ENCODE measurements at regions not wholly inside any gene's neighbourhood (a gene's known extent, or its start where the extent isn't known, plus 50 kb on each side); places are given as distances from the start of the nearest gene placed in this dataset.

DNA sequence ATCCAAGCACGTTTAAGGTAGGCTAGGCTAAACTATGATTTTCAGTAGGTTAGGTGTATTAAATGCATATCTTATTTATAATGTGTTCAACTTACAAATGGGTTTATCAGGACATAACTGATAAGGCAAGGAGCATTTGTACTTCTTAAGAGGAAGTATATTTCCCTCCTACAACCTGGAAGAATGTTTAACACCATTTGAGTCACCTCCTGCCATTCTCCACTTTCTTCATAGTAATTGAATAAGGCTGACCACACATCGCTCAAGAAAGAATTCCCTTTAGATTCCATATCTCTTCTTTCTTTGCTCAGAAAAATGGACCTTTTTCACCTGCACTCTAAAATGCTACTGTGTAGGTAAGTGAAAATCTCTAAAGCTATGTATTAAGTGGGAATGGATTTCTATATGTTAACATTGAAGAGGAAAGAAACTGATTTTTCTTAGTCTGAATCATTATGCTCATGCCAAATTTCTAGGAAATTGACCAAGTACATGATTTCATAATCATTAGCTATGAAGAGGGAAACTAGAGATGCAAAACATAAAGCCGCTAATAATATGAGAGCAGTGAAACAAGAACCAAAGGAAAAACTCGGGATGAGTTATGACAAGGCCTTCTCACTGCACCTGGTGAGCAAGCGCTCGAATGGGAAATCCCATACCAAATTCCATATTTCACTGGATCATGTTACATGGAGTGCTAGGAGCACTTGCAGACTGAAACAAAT, 210.4 kb downstream of the ALDH8A1 start:
- peak; percentile 51 for DNase-seq (ENCODE audit: low spot score)
- TF ChIP-seq, protein P1, sequence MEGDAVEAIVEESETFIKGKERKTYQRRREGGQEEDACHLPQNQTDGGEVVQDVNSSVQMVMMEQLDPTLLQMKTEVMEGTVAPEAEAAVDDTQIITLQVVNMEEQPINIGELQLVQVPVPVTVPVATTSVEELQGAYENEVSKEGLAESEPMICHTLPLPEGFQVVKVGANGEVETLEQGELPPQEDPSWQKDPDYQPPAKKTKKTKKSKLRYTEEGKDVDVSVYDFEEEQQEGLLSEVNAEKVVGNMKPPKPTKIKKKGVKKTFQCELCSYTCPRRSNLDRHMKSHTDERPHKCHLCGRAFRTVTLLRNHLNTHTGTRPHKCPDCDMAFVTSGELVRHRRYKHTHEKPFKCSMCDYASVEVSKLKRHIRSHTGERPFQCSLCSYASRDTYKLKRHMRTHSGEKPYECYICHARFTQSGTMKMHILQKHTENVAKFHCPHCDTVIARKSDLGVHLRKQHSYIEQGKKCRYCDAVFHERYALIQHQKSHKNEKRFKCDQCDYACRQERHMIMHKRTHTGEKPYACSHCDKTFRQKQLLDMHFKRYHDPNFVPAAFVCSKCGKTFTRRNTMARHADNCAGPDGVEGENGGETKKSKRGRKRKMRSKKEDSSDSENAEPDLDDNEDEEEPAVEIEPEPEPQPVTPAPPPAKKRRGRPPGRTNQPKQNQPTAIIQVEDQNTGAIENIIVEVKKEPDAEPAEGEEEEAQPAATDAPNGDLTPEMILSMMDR (conservative IDR thresholded peaks at IDR 0.05; ENCODE audit: low read depth) = no peak
- POLR2A ChIA-PET (ENCODE audit: low non-redundant PET) = no interaction called here
- CTCF ChIA-PET = no interaction called here
- no peak overlapping the region for H3K27ac ChIP-seq

DNA sequence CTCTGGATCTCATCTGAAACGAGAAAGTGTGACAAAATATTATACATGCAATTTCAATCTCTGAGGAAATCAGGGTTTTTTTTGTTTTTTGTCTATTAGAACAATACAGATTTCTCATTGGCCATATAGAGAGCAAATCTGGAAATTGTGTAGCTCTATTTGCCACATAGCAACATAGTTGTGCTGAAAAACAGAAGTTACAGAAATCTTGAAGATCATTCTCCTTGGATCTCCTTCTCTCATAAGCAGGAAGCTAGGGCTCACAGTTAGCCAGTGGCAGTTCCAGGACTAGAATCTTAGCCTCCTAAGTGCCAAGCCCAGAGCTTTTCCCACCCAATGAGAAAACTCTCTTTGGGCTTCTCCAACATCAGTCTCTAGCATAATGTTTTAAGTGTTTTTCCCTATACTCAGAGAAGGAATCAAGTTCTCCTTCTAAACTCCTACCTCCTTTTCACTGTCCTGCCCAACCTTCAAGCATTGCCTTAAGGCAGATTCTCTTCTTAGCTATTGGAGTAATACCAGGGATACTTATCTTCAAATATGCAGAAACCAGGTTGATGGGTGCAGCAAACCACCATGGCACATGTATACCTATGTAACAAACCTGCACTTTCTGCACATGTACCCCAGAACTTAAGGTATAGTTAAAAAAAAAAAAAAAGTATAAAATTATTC, 211.6 kb downstream of the ALDH8A1 start:
- no peak overlapping the region for H3K27ac ChIP-seq
- TF ChIP-seq, protein P1 (conservative IDR thresholded peaks at IDR 0.05; ENCODE audit: low read depth) = no peak
- no peak for DNase-seq (ENCODE audit: low spot score)
- ChIA-PET POLR2A (ENCODE audit: low non-redundant PET) (no interaction called here), CTCF (no interaction called here)

DNA sequence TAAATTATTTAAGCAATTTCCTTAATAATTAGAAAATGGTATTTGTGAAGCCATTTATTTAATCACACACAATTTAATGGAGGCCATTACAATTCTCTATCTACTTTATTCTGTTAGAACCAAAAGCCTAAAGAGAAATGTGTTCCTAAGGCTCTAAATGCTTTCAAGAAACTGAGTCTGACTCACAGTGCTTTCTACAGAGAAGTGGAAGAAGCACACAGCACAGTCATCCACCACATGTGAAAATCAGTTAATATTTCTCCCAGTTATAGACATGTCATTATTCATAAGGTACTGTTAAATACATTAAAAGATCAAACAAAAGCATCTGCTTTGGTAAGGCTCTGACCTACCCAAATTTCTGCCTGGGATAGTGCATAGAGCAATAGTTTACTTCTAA, 214.4 kb downstream of the ALDH8A1 start:
- CTCF ChIA-PET = no interaction called here
- H3K27ac ChIP-seq = no peak overlapping the region
- no peak for DNase-seq (ENCODE audit: low spot score)
- POLR2A ChIA-PET (ENCODE audit: low non-redundant PET) = no interaction called here
- TF ChIP-seq, protein P1 (conservative IDR thresholded peaks at IDR 0.05; ENCODE audit: low read depth) = no peak

DNA sequence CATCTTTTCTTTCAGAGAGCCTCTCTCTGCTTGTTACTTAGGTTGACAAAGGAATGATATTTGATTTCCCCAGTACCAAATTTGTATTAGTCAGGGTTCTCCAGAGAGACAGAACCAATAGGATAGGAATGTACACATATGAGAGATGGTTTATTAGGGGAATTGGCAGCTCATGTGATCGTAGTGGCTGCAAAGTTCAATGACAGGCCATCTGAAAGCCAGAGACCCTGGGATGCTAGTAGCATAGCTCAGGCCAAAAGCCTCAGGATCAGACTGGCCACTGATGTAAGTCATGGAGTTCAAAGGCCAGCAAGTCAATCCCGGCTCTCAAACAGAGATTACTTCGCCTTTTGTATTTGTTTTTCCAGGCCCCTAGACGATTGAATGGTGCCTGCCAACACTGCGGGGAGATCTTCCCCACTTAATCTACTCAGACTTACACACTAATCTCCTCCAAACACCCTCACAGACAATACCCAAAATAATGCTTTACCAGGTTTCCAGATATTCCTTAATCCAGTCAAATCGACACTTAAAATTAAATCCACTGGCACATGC, 215.5 kb downstream of the ALDH8A1 start:
- TF ChIP-seq, protein P1 (conservative IDR thresholded peaks at IDR 0.05; ENCODE audit: low read depth) = no peak
- no peak overlapping the region for H3K27ac ChIP-seq
- CTCF ChIA-PET = interaction anchor here (0.6 kb wide), 2 partner anchors 301 to 530 kb away, joined by 3 to 4 read pairs; no protein-coding TSS in a partner anchor
- no peak for DNase-seq (ENCODE audit: low spot score)
- POLR2A ChIA-PET (ENCODE audit: low non-redundant PET) = no interaction called here

DNA sequence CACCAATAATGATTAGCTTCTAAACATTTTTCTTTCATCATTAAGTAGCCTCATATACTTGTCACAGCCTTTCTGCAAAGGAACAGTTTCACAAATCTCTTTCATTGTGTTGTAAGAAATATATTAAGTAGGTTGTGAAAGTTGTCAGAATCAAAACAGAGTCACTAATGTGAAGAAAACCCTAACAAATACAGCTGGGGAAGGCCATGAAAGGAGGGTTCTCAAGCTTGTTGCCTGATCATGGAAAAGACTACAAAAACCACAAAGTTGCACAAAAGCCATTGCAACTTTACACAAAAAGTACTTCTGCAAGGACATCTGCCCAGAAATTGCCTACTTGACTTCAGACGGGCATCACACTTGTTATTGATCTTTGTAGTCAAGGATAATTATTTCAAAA, 216.1 kb downstream of the ALDH8A1 start:
- TF ChIP-seq, protein P1 (conservative IDR thresholded peaks at IDR 0.05; ENCODE audit: low read depth) = no peak
- POLR2A ChIA-PET (ENCODE audit: low non-redundant PET) = no interaction called here
- DNase-seq (ENCODE audit: low spot score) = no peak
- H3K27ac ChIP-seq = no peak overlapping the region
- CTCF ChIA-PET = interaction anchor here (0.6 to 0.7 kb wide), 3 partner anchors 9 to 529 kb away, joined by 3 to 4 read pairs (median 4); no protein-coding TSS in a partner anchor

DNA sequence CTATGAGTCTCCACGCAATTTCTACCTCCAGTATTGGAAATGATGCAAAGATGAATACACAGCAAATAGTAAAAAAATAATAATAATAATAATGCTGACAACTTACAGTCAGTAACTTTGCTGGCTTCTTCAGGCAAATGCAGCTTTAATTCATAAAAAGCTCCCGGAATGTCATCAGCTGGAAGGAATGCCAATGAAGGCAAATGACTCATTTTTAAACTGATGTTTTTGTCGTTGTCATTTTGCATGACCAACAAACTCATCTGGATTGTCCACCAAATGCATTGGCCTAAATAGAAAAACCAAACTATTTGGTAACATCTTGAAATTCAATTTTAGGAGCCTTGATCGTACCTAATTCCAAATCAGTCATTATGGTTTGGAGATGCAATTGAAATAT, 217.1 kb downstream of the ALDH8A1 start:
- CTCF ChIA-PET = no interaction called here
- TF ChIP-seq, protein P1 (conservative IDR thresholded peaks at IDR 0.05; ENCODE audit: low read depth) = no peak
- POLR2A ChIA-PET (ENCODE audit: low non-redundant PET) = no interaction called here
- no peak for DNase-seq (ENCODE audit: low spot score)
- no peak overlapping the region for H3K27ac ChIP-seq
